Stimulated activated naive CD4-positive, alpha-beta T cell treated with Interleukin-2 at 50 U/mL for 16 hours (primary cell): ENCODE measurements at regions not wholly inside any gene's neighbourhood (a gene's known extent, or its start where the extent isn't known, plus 50 kb on each side); places are given as distances from the start of the nearest gene placed in this dataset.

Source experiments
- DNase-seq: peaks from one replicate; lab custom pipeline; 2025; lab: John Stamatoyannopoulos, UW

DNA sequence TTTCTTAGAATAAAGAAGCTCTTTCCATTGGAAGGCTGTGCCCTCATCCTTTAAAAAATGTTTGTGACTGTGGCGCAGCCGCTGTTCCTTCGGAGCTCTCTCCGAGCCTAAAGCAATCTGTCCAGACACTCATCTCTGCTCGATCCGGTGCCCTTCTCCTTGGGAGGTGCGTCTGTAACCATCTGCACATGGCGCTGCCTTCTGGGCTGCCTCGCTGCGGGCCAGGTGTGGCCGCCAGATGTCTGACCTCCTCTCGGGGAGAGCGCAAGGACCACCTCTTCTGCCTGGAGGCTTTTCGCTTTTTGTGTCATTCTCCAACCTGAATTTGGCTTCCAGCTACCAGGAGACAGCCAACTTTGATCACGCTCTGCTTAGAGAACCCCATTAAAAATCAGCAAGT, 153.4 kb upstream of the PTCH1 start:
- no peak for DNase-seq

DNA sequence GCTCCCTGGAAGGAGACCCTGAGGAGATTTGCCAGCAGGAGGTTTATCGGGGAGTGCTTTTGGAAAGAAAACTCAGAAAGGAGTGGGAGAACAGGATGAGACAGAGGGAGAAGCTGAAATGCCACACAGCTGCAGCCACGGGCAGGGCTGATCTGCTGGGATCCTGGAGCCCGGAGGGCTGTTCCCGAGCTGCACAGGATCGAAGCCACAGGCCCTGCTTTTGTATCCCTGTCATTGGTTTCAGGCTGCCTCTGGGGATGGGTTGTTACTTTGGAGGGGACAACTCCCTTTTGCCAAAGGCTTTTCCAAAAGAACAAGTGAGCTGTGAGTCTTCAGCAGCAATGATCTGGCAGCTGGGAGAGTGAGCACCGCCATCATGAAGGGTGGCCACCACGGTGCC, 152.5 kb upstream of the PTCH1 start:
- no peak for DNase-seq

DNA sequence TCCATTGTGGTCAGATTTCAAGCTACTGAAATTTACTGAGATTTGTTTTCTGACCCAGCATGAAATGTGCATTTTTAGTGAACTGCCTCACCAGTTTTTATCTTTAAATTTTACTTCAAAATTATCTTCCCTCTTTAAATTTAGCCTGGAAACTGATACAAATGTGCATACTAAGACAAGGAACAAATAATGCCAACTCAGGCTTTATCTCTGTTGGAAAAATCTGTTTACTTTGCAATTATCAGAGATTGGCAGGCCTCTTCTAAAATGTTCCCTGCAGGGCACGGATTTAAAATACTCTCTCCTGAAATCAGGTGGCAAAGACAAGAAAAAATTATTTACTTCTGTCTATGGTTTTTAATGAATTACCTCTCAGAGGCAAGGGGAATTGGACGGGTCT, 151.0 kb upstream of the PTCH1 start:
- no peak for DNase-seq

DNA sequence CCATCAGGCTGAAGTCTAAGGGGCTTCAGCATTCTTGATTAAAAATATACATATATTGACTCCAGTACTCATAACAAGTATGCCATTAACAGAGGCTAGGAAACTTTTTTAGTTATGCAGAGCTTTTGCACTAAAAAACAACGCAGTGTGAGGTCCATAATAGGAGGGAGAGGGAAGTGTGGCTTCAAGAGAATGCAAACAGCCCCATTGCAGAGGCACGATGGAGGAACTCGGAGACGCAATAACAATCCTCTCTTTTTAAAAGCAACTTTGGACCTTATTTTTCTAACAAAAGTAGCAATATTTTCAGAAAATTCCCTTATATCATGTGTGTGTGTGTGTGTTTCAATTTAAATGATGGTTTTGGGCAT, 150.0 kb upstream of the PTCH1 start:
- no peak for DNase-seq

DNA sequence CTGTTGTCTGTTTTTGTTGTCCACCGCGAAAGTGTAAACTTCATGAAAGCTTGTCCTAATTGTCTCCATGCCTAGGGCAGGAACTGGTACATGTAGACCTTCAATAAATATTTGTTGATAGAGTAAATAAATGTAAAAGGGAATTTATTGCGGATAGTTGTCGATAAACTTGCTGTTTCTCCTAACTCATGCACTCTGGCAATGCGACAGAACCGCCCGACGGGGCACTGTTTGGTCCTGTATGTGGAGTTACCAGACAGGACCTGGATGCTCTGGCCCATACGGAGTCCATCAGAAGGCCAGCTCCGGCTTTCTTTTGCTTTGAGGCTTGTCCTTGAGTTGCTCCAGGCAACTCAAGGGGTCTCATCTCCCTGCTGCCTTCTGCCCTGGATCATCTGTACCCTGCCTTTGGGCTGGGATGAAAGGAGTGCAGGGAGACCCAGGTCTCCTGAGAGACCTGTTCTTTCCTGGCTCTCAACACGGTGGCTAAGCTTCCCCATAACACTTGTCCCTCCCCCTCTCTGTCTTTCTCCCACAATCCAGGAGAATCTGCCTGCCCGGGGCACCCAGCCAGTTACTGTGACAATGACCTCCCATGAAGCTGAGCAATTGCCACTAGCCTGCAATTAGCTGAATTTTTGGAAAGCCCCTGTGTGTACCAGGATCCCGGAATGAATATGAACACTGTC, 149.5 kb upstream of the PTCH1 start:
- no peak for DNase-seq

DNA sequence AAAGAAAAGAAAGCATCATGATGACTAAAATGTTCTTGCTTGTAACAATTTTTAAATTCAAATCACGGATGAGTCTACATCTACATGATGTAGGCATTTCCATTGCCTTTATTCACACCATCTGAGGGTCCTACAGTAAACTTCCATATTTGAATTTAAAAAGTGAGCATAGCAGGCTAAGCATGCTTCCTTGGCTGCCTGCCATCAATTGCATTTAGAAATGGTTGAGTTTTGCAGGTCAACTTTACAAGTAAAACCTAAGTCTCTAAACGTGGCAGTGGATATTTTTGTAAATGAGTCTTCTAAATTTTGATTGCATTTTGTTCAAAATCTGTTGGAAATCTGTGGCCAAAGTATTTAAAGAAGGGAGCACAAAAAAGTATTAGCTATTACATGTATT, 136.5 kb upstream of the PTCH1 start:
- DNase-seq, result no peak

DNA sequence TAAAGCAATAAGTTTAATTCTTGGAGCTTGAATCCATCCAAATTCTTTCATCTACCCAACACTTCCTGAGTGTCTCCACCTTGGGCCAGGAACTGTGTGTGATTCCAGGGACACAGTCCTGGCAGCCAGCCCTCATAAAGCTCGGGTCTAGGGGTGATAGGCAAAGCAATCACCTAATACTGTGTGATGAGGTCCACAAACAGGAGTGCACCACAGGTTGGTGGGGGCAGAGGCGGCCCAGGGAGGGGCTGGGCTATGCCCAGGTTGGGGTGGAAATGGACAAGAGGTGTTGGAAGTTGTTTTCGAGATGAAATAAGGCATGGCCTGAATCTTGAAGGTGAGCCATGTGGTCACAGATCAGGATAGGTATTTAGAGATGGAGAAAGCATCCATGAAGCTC, 133.9 kb upstream of the PTCH1 start:
- DNase-seq, result no peak

DNA sequence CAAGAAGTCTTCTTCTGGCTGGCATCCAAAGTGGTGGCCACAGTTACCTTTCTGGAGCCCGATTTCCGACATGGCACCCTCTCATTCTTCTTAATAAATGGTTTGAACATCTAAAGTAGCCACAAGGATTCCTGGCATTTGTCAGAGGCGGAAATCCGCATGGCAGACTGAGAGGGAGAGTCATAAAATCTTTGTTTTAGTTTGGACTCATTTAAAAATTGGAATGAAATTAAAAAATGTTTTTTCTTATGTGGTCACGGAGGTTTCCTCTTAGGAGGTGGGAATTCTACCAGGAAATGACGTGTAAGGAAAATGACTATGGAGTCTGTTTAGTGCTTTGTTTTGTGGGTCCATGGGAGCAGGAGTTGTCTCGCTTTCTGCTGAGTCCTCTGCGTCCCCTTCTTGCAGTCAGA, 133.0 kb upstream of the PTCH1 start:
- no peak for DNase-seq

DNA sequence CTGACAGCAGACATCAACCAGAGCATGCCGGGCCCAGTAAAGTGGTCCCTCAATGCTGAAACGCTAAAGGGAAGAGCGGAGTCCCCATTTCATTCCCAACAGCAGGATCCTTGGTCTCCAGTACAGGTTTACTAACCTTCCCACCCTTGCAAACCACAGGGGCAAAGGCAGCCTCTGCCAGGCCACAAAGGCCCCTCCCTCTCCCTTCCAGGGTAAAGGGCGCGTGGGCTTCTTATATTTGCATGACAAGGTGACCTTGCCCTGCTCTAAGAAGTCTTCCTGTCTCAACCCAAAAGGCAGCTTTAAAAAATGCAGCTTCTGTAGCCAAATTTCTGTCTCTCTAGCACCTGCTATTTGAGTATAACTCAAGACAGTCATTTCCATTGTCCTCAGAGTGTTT, 131.5 kb upstream of the PTCH1 start:
- DNase-seq, result no peak

DNA sequence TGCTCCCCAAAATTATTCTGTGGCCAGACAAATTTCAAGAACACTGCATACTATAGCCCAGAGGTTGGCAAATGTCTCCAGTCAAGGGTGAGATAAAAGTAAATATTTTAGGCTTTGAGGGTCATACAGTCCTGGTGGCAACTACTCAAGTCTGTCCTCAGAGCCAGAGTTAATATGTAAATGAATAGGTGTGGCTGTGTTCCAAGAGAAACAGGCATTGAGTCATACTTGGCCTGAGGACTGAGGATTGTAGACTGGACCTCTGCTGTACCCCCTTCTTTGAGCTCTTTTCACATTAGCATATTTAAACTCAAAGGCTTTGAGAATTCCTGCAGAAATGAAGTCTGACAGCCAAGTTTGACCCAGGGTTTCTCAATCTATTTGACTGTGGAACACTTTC, 129.2 kb upstream of the PTCH1 start:
- DNase-seq, result no peak

DNA sequence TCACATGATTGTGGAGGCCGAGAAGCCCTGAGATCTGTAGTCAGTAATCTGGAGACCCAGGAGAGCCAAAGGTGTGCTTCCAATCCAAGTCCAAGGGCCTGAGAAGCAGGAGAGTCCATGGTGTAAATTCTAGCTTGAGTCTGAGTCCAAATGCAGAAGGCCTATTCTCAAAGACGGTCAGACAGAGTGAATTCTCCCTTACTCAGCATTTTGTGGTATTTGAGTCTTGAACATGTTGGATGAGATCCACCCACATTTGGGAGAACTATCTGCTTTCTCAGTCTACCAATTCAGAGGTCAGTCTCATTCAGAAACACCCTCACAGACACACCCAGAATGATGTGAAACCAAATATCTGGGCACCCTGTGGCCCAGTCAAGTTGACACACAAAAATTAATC, 128.8 kb upstream of the PTCH1 start:
- no peak for DNase-seq

DNA sequence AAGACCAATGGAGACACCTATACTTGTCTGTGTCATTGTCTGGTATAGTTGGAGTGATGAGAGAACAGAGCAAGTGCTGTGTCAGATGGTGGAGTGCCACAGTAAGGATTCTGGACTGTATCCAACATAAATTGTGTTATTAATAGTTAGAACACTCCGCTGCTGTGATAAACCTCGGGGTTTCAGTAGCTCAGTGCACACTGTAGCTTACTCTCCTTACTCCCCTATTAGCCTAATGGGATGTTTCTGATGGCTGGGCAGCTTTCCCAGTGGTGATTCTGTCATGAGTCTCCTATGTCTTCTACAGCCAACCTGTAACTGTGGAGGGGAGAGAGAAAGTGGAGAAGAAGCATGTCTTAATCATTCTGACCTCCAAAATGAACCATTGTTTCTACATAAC, 127.6 kb upstream of the PTCH1 start:
- DNase-seq, result no peak

DNA sequence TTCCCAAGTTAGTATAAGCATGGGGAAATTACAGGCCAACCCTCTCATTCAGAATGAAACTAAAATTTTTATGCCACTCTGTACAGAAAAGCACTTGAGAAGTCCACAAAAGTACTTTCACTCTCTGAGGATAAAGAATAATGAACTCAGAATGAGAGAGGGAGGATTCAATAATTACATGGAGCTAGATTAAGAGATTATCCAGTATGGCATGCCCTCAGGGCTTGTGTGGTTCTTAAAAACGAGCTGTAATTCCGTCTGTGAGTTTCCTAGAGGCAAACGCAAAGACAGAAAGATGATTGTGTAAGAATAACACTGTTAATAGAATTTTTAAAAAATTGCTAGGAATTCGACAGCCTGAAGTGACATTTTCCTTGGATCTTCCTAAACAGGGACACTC, 126.8 kb upstream of the PTCH1 start:
- no peak for DNase-seq

DNA sequence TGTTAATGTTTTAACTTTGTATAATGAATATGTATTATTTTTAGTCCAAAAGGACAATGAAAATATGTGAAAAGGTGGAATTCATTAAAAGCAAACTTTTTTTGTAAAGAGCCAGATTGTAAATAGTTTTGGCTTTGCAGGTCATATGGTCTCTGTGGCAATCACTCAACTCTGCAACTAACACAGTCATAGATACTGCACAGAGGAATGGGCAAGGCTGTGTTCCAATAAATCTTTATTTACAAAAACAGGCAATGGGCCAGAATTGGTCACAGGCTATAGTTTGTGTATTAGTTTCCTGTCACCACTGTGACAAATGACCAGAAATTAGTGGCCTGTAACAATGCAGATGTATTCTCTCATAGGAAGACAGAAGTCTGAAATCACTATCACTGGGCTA, 125.4 kb upstream of the PTCH1 start:
- DNase-seq, result no peak

DNA sequence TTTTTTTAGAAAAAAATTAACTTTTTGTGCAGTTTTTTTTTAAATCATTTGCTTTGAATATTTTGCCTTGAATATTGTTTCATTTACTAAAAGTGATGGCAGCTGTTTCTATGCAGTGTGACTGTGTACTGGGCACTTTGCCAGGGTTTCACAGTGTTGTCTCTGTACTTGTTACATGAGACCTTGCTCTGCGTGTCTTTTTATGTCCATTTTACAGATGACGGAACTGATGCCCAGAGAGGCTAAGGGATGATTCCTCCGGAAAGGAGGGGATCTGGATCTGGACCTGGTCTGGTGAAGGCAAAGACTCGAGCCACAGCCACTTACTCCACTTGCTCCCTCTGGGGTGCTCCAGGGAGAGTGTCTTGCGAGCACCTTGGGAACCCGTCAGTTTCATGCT, 124.8 kb upstream of the PTCH1 start:
- no peak for DNase-seq

DNA sequence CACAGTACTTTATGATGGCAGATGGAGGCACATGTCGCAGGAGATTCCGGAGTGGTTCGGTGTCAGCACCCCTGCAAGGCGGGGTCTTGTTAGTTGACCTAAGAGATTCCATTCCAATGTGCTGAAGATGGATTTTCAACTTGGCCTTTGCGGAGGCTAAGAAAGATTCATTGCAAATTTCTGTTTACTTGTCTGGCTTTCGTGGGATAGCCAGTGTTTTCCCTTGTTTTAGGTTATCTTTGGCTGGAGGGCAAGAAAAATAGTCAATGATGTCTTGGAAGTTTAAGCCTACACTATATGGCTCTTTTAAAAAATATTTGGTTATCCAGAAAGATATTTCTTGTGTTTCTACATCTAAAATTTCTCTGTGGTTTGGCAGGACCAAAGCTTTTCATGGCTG, 123.6 kb upstream of the PTCH1 start:
- DNase-seq, result no peak

DNA sequence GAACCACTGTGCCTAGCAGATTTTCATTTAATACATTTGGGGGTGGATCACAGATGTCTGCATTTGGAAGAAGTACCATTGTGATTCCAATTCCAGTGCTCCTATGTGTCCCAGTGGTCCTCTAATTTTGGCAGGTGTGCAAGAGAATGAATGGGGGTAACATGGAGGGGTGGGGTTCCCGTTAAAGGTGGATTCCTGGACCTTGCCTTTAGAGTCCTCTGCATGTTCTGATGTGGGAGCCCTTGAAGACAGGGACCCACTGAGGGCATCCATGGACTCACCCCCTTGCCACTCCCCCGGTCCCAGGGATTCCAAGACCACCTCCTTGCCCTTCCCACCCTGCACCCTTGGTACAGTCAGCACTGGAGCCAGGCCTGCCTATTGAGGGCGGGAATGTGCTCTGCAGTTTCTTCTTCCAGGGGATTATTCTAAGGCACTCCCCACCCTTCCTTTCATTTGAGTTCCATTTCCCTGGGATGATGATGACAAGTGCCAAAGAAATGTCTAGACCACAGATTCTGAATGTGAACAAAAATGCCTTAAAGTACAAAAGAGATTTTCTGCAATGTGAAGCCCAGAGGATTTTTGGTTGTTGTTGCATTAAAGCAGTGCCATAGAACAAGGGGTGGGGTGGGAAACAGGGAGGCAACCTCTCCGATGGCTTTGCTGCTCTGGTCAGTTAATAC, 119.4 kb upstream of the PTCH1 start:
- DNase-seq, result no peak

DNA sequence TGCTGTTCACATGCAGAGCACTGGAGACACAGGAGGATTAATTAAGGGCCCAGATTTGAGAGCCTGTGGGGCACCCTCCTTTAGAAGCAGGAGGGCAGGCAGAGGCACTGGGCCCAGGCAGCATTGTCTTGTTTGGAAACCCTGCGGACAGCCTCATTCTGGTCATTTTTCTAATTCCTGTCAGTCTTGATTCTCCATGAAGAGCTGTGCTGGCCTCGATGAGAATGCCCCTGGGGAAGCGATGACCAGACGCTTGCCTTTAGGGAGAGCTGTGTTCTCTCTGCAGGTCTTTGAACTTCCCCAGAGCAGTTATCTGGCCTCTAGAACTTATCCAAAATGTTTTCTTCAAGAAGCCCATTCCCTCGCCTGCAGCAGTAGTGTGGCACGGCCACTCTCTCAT, 117.8 kb upstream of the PTCH1 start:
- no peak for DNase-seq

DNA sequence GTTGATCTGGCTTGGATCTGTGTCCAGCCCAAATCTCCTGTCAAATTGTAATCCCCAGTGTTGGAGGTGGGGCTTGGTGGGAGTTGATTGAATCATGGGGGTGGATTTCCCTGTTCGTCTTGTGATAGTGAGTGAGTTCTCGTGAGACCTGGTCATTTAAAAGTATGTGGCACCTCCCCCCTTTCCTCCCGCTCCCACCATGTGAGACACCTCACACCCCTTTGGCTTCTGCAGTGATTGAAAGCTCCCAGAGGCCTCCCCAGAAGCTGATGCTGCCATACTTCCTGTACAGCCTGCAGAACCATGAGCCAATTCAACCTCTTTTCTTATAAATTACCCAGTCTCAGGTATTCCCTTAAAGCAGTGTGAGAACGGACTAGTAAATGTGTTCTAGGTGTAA, 117.3 kb upstream of the PTCH1 start:
- no peak for DNase-seq

DNA sequence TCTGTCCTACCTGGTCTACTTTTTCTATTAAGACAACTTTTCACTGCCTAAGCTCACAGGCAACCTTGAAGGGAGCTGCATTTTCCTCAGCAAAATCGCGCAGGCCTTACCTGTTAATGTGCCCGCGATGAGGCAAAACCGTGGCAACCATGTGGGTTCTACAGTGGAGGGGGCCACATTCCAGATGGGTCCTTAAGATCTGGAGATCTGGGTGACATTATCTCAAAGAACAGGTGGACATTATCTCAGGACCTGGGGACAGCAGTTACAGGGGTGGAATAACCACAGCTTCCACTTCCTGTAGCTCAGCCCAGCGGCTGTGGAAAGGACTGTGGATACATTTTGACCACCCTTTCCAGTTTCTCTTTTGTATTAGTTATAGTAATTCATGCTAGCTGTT, 112.8 kb upstream of the PTCH1 start:
- no peak for DNase-seq

DNA sequence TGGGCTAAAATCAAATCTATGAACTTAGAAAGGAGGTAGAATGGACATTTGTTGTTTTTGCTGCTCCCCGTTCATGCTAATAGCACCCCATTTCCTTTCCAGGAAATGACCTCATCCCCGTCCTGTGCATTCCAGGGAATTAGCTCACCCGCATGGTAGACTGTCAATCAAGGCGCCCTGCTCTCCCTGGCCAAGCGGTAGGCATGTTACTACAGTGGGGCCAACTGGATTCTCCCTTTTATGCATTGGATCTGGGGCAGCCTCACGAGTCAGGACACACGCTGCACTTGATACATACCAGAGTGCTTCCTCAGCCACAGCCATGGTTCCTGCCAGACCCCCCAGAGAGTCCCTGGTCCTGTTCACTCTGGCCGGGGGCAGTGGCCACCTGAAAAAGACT, 111.0 kb upstream of the PTCH1 start:
- DNase-seq, result no peak

DNA sequence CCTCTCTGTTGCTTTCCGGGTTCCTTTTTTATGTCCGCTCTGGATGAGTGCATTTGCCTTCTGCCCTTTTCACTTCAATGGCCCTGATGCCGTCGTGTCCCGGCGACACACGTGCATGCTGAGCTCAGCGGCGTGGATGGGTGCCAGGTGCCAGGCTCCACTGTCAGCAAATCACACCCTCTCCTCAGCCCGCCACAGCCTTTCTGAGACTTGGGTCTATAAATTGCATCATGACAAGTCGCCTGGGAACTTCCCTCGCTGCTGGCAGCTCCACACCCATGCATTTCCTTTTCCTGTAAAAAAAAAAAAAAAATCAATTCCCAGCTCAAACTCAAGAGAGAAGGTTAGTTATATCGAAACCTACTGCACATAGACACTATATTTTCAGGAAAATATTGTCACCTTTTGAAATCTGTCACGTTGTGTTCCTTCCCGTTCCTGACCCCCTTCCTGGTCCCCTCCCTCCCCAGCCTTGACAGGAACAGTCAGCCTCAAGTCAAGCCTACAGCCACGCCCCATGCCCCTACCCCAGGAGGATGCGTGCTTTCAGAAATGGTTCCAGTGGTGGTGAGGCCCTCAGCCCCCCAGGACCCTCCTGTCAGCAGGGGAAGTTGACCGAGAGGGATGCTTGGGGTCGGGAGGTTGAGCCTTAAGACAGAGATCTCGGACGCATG, 110.3 kb upstream of the PTCH1 start:
- DNase-seq, result peak; percentile 23

DNA sequence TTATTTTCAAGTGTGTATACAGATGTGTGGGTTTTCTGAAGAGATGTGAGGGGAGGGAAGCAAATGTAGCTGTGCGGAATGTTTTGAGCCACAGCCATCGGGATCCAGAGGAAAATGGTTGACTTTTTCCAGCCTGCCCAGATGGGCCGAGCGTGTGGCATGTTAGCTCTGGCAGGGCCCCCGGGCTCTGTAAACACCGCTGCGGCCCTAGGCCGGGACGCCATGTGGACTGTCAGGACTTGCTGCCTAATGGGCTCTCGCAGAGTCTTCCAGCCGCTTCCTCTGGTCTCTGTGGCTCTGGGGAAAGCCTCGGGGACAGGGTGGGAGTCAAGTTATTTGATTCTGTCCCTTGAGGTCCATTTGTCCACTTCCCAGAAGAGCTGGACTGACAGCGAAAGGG, 109.6 kb upstream of the PTCH1 start:
- DNase-seq, result no peak

DNA sequence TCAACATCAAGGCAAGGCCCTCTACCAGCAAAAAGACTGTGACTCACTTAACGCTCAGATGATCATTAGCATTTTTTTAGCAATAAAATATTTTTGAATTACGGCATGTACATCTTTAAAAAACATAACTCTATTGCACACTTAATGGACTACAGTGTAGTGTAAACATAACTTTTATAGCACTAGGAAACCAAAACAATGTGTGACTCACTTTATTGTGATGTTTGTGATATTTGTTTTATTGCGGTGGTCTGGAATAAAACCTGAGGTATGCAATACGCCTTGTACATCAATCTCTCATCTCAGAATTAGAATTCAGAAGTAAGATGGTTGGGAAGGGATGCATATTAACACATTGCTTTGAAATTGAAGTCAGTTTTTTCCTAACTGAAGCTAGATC, 106.9 kb upstream of the PTCH1 start:
- DNase-seq, result no peak
